Amniotic epithelial cell (primary cell): ENCODE measurements at regions not wholly inside any gene's neighbourhood (a gene's known extent, or its start where the extent isn't known, plus 50 kb on each side); places are given as distances from the start of the nearest gene placed in this dataset.

Source experiments
- DNase-seq: peaks from one replicate; pipeline ENCODE4 v3.0.0-alpha.2; 2010; ENCODE audit warnings: low read depth

GRCh38 chr11:120013325-120014250 lies 124.3 kb downstream of the TRIM29 start:
- peak; percentile 5 for DNase-seq

GRCh38 chr11:120012245-120012644 lies 125.7 kb downstream of the TRIM29 start:
- no peak for DNase-seq

- no peak for DNase-seq
These were observed 126.1 kb downstream of the TRIM29 start for GRCh38 chr11:120011836-120012235.

GRCh38 chr11:120010775-120011174 lies 127.1 kb downstream of the TRIM29 start:
- no peak for DNase-seq

- DNase-seq: no peak
These were observed 128.0 kb downstream of the TRIM29 start for GRCh38 chr11:120009938-120010337.

GRCh38 chr11:120007144-120007543 lies 130.8 kb downstream of the TRIM29 start:
- DNase-seq: no peak

GRCh38 chr11:120004723-120005122 lies 133.2 kb downstream of the TRIM29 start:
- DNase-seq: no peak

- DNase-seq: no peak
These were observed 136.5 kb downstream of the TRIM29 start for GRCh38 chr11:120001178-120002090.

GRCh38 chr11:119999220-119999619 lies 138.7 kb downstream of the TRIM29 start:
- DNase-seq: no peak

- no peak for DNase-seq
These were observed 141.4 kb downstream of the TRIM29 start for GRCh38 chr11:119996556-119996955.

GRCh38 chr11:119995730-119996491 lies 142.0 kb downstream of the TRIM29 start:
- no peak for DNase-seq

- DNase-seq: no peak
These were observed 144.2 kb downstream of the TRIM29 start for GRCh38 chr11:119993722-119994121.

- DNase-seq: no peak
These were observed 145.5 kb downstream of the TRIM29 start for GRCh38 chr11:119992171-119993051.

- DNase-seq: no peak
These were observed 146.2 kb downstream of the TRIM29 start for GRCh38 chr11:119991669-119992068.

- DNase-seq: no peak
These were observed 146.9 kb downstream of the TRIM29 start for GRCh38 chr11:119991022-119991404.

- no peak for DNase-seq
These were observed 147.4 kb downstream of the TRIM29 start for GRCh38 chr11:119990309-119991021.

GRCh38 chr11:119989159-119989821 lies 148.6 kb downstream of the TRIM29 start:
- DNase-seq: no peak

GRCh38 chr11:119985551-119985950 lies 152.4 kb downstream of the TRIM29 start:
- DNase-seq: no peak

GRCh38 chr11:119983816-119984215 lies 154.1 kb downstream of the TRIM29 start:
- no peak for DNase-seq

GRCh38 chr11:119983240-119983732 lies 154.6 kb downstream of the TRIM29 start:
- no peak for DNase-seq
